Osteocyte (in vitro differentiated cells): ENCODE measurements at regions not wholly inside any gene's neighbourhood (a gene's known extent, or its start where the extent isn't known, plus 50 kb on each side); places are given as distances from the start of the nearest gene placed in this dataset.
"Not testable (repeated sequence)": the region's sequence is repeated elsewhere in the genome, so short reads cannot be mapped to it uniquely, and the experiment has no call there.

Experiments
- DNase-seq: peaks from one replicate; pipeline ENCODE4 v3.0.0; 2021; ENCODE audit warnings: mixed read lengths; ENCODE audit not compliant: unreplicated experiment; ENCODE audit errors: extremely low spot score
- H3K27ac Mint-ChIP-seq: one replicate; pipeline ENCODE4 v1.8.0; 2021; ENCODE audit warnings: mild to moderate bottlenecking, mixed read lengths; ENCODE audit not compliant: unreplicated experiment
- H3K27me3 Mint-ChIP-seq: one replicate; pipeline ENCODE4 v1.8.0; 2021; ENCODE audit warnings: mixed read lengths; ENCODE audit not compliant: unreplicated experiment
- H3K36me3 Mint-ChIP-seq: one replicate; pipeline ENCODE4 v1.8.0; 2021; ENCODE audit warnings: mixed read lengths; ENCODE audit not compliant: unreplicated experiment
- H3K4me1 Mint-ChIP-seq: one replicate; pipeline ENCODE4 v1.8.0; 2021; ENCODE audit warnings: mixed read lengths; ENCODE audit not compliant: unreplicated experiment
- H3K4me3 Mint-ChIP-seq: one replicate; pipeline ENCODE4 v1.8.0; 2021; ENCODE audit warnings: mild to moderate bottlenecking, moderate library complexity, mixed read lengths; ENCODE audit not compliant: unreplicated experiment
- H3K9me3 Mint-ChIP-seq: one replicate; pipeline ENCODE4 v1.8.0; 2021; ENCODE audit warnings: mixed read lengths; ENCODE audit not compliant: unreplicated experiment
- TF ChIP-seq, protein P1 (sequence below): fragments of 200-600 bp; sonication (generic); IDR thresholded peaks from 2 replicates; pipeline ENCODE4 v1.5.0; 2021; ENCODE audit warnings: antibody characterized with exemption, mild to moderate bottlenecking, moderate library complexity

- Mint-ChIP-seq H3K9me3 (peaks cover 34% of the 10 kb centered on the region), H3K27me3 (no peaks in the 10 kb centered on the region), H3K27ac (no peak overlapping the region), H3K4me1 (no peaks in the 10 kb centered on the region), H3K4me3 (no peak overlapping the region), H3K36me3 (no peaks in the 10 kb centered on the region)
- no peak for DNase-seq
- TF ChIP-seq, protein P1, sequence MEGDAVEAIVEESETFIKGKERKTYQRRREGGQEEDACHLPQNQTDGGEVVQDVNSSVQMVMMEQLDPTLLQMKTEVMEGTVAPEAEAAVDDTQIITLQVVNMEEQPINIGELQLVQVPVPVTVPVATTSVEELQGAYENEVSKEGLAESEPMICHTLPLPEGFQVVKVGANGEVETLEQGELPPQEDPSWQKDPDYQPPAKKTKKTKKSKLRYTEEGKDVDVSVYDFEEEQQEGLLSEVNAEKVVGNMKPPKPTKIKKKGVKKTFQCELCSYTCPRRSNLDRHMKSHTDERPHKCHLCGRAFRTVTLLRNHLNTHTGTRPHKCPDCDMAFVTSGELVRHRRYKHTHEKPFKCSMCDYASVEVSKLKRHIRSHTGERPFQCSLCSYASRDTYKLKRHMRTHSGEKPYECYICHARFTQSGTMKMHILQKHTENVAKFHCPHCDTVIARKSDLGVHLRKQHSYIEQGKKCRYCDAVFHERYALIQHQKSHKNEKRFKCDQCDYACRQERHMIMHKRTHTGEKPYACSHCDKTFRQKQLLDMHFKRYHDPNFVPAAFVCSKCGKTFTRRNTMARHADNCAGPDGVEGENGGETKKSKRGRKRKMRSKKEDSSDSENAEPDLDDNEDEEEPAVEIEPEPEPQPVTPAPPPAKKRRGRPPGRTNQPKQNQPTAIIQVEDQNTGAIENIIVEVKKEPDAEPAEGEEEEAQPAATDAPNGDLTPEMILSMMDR = no peak
Observed at GRCh38 chr16:6728381-6728780, 604.3 kb upstream of the RBFOX1 start.

GRCh38 chr16:6726621-6727020, 606.0 kb upstream of the RBFOX1 start:
- H3K36me3 Mint-ChIP-seq = no peaks in the 10 kb centered on the region
- no peak overlapping the region for H3K27ac Mint-ChIP-seq
- peaks cover 41% of the 10 kb centered on the region for H3K9me3 Mint-ChIP-seq
- TF ChIP-seq, protein P1 = no peak
- no peaks in the 10 kb centered on the region for H3K27me3 Mint-ChIP-seq
- no peak for DNase-seq
- H3K4me3 Mint-ChIP-seq = no peak overlapping the region
- H3K4me1 Mint-ChIP-seq = no peaks in the 10 kb centered on the region

GRCh38 chr16:6725634-6726331, 606.9 kb upstream of the RBFOX1 start:
- H3K27ac Mint-ChIP-seq = no peak overlapping the region
- no peak for DNase-seq
- H3K4me3 Mint-ChIP-seq = no peak overlapping the region
- TF ChIP-seq, protein P1 = no peak
- no peaks in the 10 kb centered on the region for H3K4me1 Mint-ChIP-seq
- H3K9me3 Mint-ChIP-seq = peaks cover 37% of the 10 kb centered on the region
- no peaks in the 10 kb centered on the region for H3K36me3 Mint-ChIP-seq
- H3K27me3 Mint-ChIP-seq = no peaks in the 10 kb centered on the region

DNA sequence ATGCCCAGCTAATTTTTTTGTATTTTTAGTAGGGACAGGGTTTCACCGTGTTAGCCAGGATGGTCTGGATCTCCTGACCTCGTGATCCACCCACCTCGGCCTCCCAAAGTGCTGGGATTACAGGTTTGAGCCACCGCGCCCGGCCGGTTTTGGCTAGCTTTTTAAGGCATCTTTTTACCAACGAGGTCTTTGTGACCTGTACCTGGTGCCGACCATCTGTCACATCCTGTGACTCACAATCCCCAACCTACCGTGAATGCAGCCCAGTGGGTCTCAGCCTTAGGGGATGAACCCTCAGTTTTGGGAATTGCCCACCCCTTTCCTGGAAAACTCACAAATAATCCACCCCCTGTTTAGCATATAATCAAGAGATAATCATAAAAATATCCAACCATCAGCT, 607.4 kb upstream of the RBFOX1 start:
- H3K4me3 Mint-ChIP-seq, H3K4me1 Mint-ChIP-seq, DNase-seq, H3K36me3 Mint-ChIP-seq, H3K27me3 Mint-ChIP-seq, H3K27ac Mint-ChIP-seq: not testable (repeated sequence)
- peaks cover 35% of the 10 kb centered on the region for H3K9me3 Mint-ChIP-seq

- Mint-ChIP-seq H3K36me3 (peaks cover 1% of the 10 kb centered on the region), H3K27me3 (no peaks in the 10 kb centered on the region), H3K9me3 (peaks cover 37% of the 10 kb centered on the region), H3K4me3 (no peak overlapping the region), H3K27ac (no peak overlapping the region), H3K4me1 (no peaks in the 10 kb centered on the region)
- DNase-seq = no peak
- TF ChIP-seq, protein P1 = no peak
Observed at GRCh38 chr16:6722786-6723185, 609.9 kb upstream of the RBFOX1 start.
